ENCODE measurements at regions not wholly inside any gene's neighbourhood (a gene's known extent, or its start where the extent isn't known, plus 50 kb on each side); places are given as distances from the start of the nearest gene placed in this dataset.

GRCh38 chr1:239126884-239127283 is 259.5 kb upstream of the CHRM3 start:
- TF ChIP-seq CTCF (tag by site-specific recombination; IDR thresholded peaks at IDR 0.05) (no peak), ZNF266 (tag by site-specific recombination; IDR thresholded peaks at IDR 0.05; ENCODE audit: low read depth) (no peak), TCF7L2 (IDR thresholded peaks at IDR 0.05; ENCODE audit: borderline replicate concordance, low read depth, low read length) (no peak), ZNF391 (tag by site-specific recombination; IDR thresholded peaks at IDR 0.05; ENCODE audit: borderline replicate concordance, low read depth) (no peak), BCL11A (tag by site-specific recombination; IDR thresholded peaks at IDR 0.05; ENCODE audit: low read depth) (no peak), ZNF274 (IDR thresholded peaks at IDR 0.05; ENCODE audit: low read length) (no peak), ZNF274 (tag by site-specific recombination; IDR thresholded peaks at IDR 0.05; ENCODE audit: borderline replicate concordance) (no peak), KLF7 (tag by site-specific recombination; IDR thresholded peaks at IDR 0.05; ENCODE audit: borderline replicate concordance) (no peak), PRDM6 (tag by site-specific recombination; IDR thresholded peaks at IDR 0.05) (no peak), GLI2 (tag by site-specific recombination; IDR thresholded peaks at IDR 0.05; ENCODE audit: borderline replicate concordance, low read depth) (no peak), ZNF561 (tag by site-specific recombination; IDR thresholded peaks at IDR 0.05; ENCODE audit: borderline replicate concordance) (no peak)
